DND-41 (cell line): ENCODE measurements at regions not wholly inside any gene's neighbourhood (a gene's known extent, or its start where the extent isn't known, plus 50 kb on each side); places are given as distances from the start of the nearest gene placed in this dataset.
"Not testable (repeated sequence)": the region's sequence is repeated elsewhere in the genome, so short reads cannot be mapped to it uniquely, and the experiment has no call there.

Experiments used
- ATAC-seq: fragments of 200-7000 bp; cut with Tn5 transposase; 3 replicates; pipeline ENCODE4 v1.9.1; 2021; ENCODE audit warnings: low read depth; ENCODE audit not compliant: insufficient read depth
- DNase-seq: peaks from one replicate; pipeline ENCODE4 v3.0.0-alpha.2; 2020
- H2AFZ ChIP-seq: 2 replicates; pipeline ENCODE4 v1.6.0; 2012; ENCODE audit warnings: low read depth, low read length
- H3K27ac ChIP-seq: 2 replicates; pipeline ENCODE4 v1.5.1; 2012; ENCODE audit warnings: low read length, inconsistent platforms
- H3K27me3 ChIP-seq: fragments of 200-600 bp; sonication (generic); 2 replicates; pipeline ENCODE4 v1.6.0; 2012; ENCODE audit warnings: low read length, mild to moderate bottlenecking, inconsistent platforms; ENCODE audit not compliant: insufficient read depth, poor library complexity
- H3K36me3 ChIP-seq: 2 replicates; pipeline ENCODE4 v1.5.1; 2012; ENCODE audit warnings: low read length, inconsistent platforms; ENCODE audit not compliant: insufficient read depth
- H3K4me1 ChIP-seq: 2 replicates; pipeline ENCODE4 v1.5.1; 2012; ENCODE audit warnings: mild to moderate bottlenecking, low read length; ENCODE audit not compliant: insufficient read depth
- H3K4me2 ChIP-seq: 2 replicates; pipeline ENCODE4 v1.6.0; 2012; ENCODE audit warnings: mild to moderate bottlenecking, moderate library complexity, low read length, inconsistent platforms; ENCODE audit not compliant: insufficient read depth
- H3K4me3 ChIP-seq, 2 experiments: fragments of 200-600 bp in 1 of 2; shearing (Covaris generic) in 1 of 2; 2 replicates each; pipeline ENCODE4 v1.5.1; 2012 to 2016; ENCODE audit warnings: inconsistent platforms in 2 of 2, low read length in 2 of 2, mild to moderate bottlenecking in 2 of 2, low read depth in 1 of 2, moderate library complexity in 1 of 2
- H3K79me2 ChIP-seq: 2 replicates; pipeline ENCODE4 v1.6.0; 2012; ENCODE audit warnings: low read length, inconsistent platforms; ENCODE audit not compliant: insufficient read depth
- H3K9ac ChIP-seq: 2 replicates; pipeline ENCODE4 v1.6.0; 2012; ENCODE audit warnings: low read depth, mild to moderate bottlenecking, inconsistent platforms, low read length, moderate library complexity
- H3K9me3 ChIP-seq: 2 replicates; pipeline ENCODE4 v1.5.1; 2012; ENCODE audit warnings: low read length, moderate library complexity, mild to moderate bottlenecking, inconsistent platforms; ENCODE audit not compliant: insufficient read depth, severe bottlenecking
- H4K20me1 ChIP-seq: 2 replicates; pipeline ENCODE4 v1.6.0; 2012; ENCODE audit warnings: low read length; ENCODE audit not compliant: insufficient read depth
- EZH2 ChIP-seq: IDR thresholded peaks from 3 replicates; pipeline ENCODE4 v1.6.1; 2012; ENCODE audit warnings: borderline replicate concordance, low read depth, mild to moderate bottlenecking, moderate library complexity, low read length, inconsistent platforms; ENCODE audit not compliant: severe bottlenecking
- TF ChIP-seq, protein P1 (sequence below): IDR thresholded peaks from 2 replicates; pipeline ENCODE4 v1.5.1; 2012; ENCODE audit warnings: borderline replicate concordance, low read length, moderate library complexity, mild to moderate bottlenecking; ENCODE audit not compliant: poor library complexity, severe bottlenecking; ENCODE audit errors: extremely low read depth

- Histone ChIP-seq H3K27me3 (no peaks in the 10 kb centered on the region), H3K36me3 (no peaks in the 10 kb centered on the region), H2AFZ (no peak overlapping the region), H4K20me1 (no peaks in the 10 kb centered on the region), H3K79me2 (no peaks in the 10 kb centered on the region), H3K4me2 (no peak overlapping the region), H3K4me3 (no peak overlapping the region), H3K9ac (no peak overlapping the region), H3K9me3 (no peaks in the 10 kb centered on the region), H3K4me1 (no peaks in the 10 kb centered on the region), H3K27ac (no peak overlapping the region)
- no peak for DNase-seq
- no peak for TF ChIP-seq EZH2
- TF ChIP-seq, protein P1, sequence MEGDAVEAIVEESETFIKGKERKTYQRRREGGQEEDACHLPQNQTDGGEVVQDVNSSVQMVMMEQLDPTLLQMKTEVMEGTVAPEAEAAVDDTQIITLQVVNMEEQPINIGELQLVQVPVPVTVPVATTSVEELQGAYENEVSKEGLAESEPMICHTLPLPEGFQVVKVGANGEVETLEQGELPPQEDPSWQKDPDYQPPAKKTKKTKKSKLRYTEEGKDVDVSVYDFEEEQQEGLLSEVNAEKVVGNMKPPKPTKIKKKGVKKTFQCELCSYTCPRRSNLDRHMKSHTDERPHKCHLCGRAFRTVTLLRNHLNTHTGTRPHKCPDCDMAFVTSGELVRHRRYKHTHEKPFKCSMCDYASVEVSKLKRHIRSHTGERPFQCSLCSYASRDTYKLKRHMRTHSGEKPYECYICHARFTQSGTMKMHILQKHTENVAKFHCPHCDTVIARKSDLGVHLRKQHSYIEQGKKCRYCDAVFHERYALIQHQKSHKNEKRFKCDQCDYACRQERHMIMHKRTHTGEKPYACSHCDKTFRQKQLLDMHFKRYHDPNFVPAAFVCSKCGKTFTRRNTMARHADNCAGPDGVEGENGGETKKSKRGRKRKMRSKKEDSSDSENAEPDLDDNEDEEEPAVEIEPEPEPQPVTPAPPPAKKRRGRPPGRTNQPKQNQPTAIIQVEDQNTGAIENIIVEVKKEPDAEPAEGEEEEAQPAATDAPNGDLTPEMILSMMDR, result no peak
- ATAC-seq, result no peak
Measured at GRCh38 chr5:77898385-77898784, 122.2 kb upstream of the TBCA start.

- no peak overlapping the region for H3K27ac ChIP-seq
- DNase-seq (no peak), ATAC-seq (no peak)
- no peak overlapping the region for H3K9ac ChIP-seq
- TF ChIP-seq EZH2, result no peak
- TF ChIP-seq, protein P1, result no peak
- H3K4me2 ChIP-seq, result no peak overlapping the region
- H3K36me3 ChIP-seq, result no peaks in the 10 kb centered on the region
- H4K20me1 ChIP-seq, result no peaks in the 10 kb centered on the region
- H3K4me1 ChIP-seq, result no peaks in the 10 kb centered on the region
- no peaks in the 10 kb centered on the region for H3K9me3 ChIP-seq
- H2AFZ ChIP-seq, result no peak overlapping the region
- H3K27me3 ChIP-seq, result no peaks in the 10 kb centered on the region
- no peaks in the 10 kb centered on the region for H3K79me2 ChIP-seq
- no peak overlapping the region for H3K4me3 ChIP-seq
Measured at GRCh38 chr5:77896338-77896737, 120.2 kb upstream of the TBCA start.

DNA sequence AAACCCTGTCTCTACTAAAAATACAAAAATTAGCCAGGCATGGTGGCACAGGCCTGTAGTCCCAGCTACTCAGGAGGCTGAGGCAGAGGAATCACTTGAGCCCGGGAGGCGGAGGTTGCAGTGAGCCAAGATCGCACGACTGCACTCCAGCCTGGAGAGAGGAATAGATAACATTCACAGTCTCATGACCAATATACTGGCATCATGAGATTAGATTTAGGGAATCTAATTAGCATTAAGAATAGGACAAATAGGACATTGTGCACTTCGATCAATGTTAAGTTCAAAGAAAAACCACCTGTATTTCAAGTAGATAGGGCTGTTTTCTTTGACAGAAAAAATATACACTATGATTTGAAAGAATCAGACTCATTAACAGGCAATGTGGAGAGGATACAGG lies 118.0 kb upstream of the TBCA start:
- not testable (repeated sequence) for H3K27me3 ChIP-seq, ATAC-seq, H2AFZ ChIP-seq, H3K79me2 ChIP-seq, DNase-seq, H3K4me2 ChIP-seq, H3K27ac ChIP-seq, H3K4me3 ChIP-seq, H3K9ac ChIP-seq, H3K9me3 ChIP-seq, H4K20me1 ChIP-seq, H3K4me1 ChIP-seq, H3K36me3 ChIP-seq

GRCh38 chr5:77893225-77893860 lies 117.2 kb upstream of the TBCA start:
- Histone ChIP-seq H2AFZ (no peak overlapping the region), H4K20me1 (no peaks in the 10 kb centered on the region), H3K4me2 (no peak overlapping the region), H3K36me3 (no peaks in the 10 kb centered on the region), H3K27ac (no peak overlapping the region), H3K9ac (no peak overlapping the region), H3K4me1 (no peaks in the 10 kb centered on the region), H3K9me3 (no peaks in the 10 kb centered on the region), H3K79me2 (no peaks in the 10 kb centered on the region), H3K4me3 (no peak overlapping the region), H3K27me3 (no peaks in the 10 kb centered on the region)
- no peak for TF ChIP-seq EZH2
- TF ChIP-seq, protein P1, result no peak
- DNase-seq (no peak), ATAC-seq (no peak)
